Caco-2 (cell line): ENCODE measurements at regions not wholly inside any gene's neighbourhood (a gene's known extent, or its start where the extent isn't known, plus 50 kb on each side); places are given as distances from the start of the nearest gene placed in this dataset.

Experiments
- BruUV-seq: library from RNA; stranded (reverse); fragments of 400-500 nt; replicated peaks from 2 replicates; lab custom pipeline; 2021; lab: Mats Ljungman, UMichigan
- CTCF ChIA-PET: fragments of 300-600 bp; sonication (Branson Sonifier 250); formaldehyde crosslinking; loops from one replicate; lab custom pipeline; 2022; ENCODE audit warnings: antibody characterized with exemption; lab: Charles Lee
- POLR2A ChIA-PET: fragments of 300-600 bp; sonication (Branson Sonifier 250); formaldehyde crosslinking; loops from one replicate; lab custom pipeline; 2022; ENCODE audit warnings: antibody characterized with exemption; lab: Charles Lee
- DNase-seq, 2 experiments: peaks; one replicate each; pipeline versions ENCODE4 v3.0.0 to v3.0.0-alpha.2; 2020 to 2022
- H3K27me3 ChIP-seq: replicated peaks from 2 replicates; pipeline ENCODE4 v1.6.0; 2011; ENCODE audit warnings: low read length; ENCODE audit not compliant: control insufficient read depth, insufficient read depth
- H3K36me3 ChIP-seq: 2 replicates; pipeline ENCODE4 v1.5.1; 2011; ENCODE audit warnings: low read length; ENCODE audit not compliant: control insufficient read depth, insufficient read depth
- H3K4me1 ChIP-seq: fragments of 250-450 bp; sonication (Bioruptor Pico); 2 replicates; pipeline ENCODE4 v1.5.1; 2020; ENCODE audit warnings: mild to moderate bottlenecking
- H3K4me3 ChIP-seq: 2 replicates; pipeline ENCODE4 v1.5.1; 2011; ENCODE audit warnings: low read depth, mild to moderate bottlenecking, control low read depth, low read length
- H3K9me3 ChIP-seq: fragments of 250-450 bp; sonication (Bioruptor Pico); 2 replicates; pipeline ENCODE4 v1.5.1; 2020; ENCODE audit warnings: mild to moderate bottlenecking, moderate library complexity
- H3K27ac Mint-ChIP-seq: one replicate; pipeline ENCODE4 v1.8.0; 2022; ENCODE audit warnings: mixed read lengths; ENCODE audit not compliant: unreplicated experiment
- H3K27me3 Mint-ChIP-seq: one replicate; pipeline ENCODE4 v1.8.0; 2022; ENCODE audit warnings: mixed read lengths; ENCODE audit not compliant: insufficient read depth, unreplicated experiment
- H3K36me3 Mint-ChIP-seq: one replicate; pipeline ENCODE4 v1.8.0; 2022; ENCODE audit warnings: mild to moderate bottlenecking, mixed read lengths; ENCODE audit not compliant: insufficient read depth, unreplicated experiment
- H3K4me1 Mint-ChIP-seq: one replicate; pipeline ENCODE4 v1.8.0; 2022; ENCODE audit warnings: low read depth, mixed read lengths; ENCODE audit not compliant: unreplicated experiment
- H3K4me3 Mint-ChIP-seq: one replicate; pipeline ENCODE4 v1.8.0; 2022; ENCODE audit warnings: mild to moderate bottlenecking, moderate library complexity, mixed read lengths; ENCODE audit not compliant: unreplicated experiment
- H3K9me3 Mint-ChIP-seq: one replicate; pipeline ENCODE4 v1.8.0; 2022; ENCODE audit warnings: mixed read lengths; ENCODE audit not compliant: unreplicated experiment
- CTCF ChIP-seq, 2 experiments: fragments of 200-600 bp in 1 of 2; IDR thresholded peaks; 1 replicate in 1 of 2; 2 replicates in 1 of 2; pipeline versions ENCODE4 v1.5.1 to v1.8.0; 2011 to 2022; ENCODE audit warnings: antibody characterized with exemption in 1 of 2, control low read depth in 1 of 2, inconsistent platforms in 1 of 2, low read depth in 1 of 2, low read length in 1 of 2, mild to moderate bottlenecking in 1 of 2, moderate library complexity in 1 of 2; ENCODE audit not compliant: insufficient read depth in 1 of 2, severe bottlenecking in 1 of 2, unreplicated experiment in 1 of 2
- intact Hi-C: fragments of 100-400 bp; cut with micrococcal nuclease; formaldehyde crosslinking; loops from one replicate; pipeline ENCODE4 v1.10.0; 2022; ENCODE audit not compliant: unreplicated experiment

GRCh38 chr10:61263518-61263917, 189.7 kb downstream of the TMEM26 start:
- Mint-ChIP-seq H3K4me3 (no peak overlapping the region), H3K27me3 (peaks cover 19% of the 10 kb centered on the region), H3K36me3 (no peaks in the 10 kb centered on the region), H3K4me1 (no peaks in the 10 kb centered on the region), H3K27ac (no peak overlapping the region), H3K9me3 (peaks cover 11% of the 10 kb centered on the region)
- no TSS peak for BruUV-seq
- DNase-seq: no peak
- intact Hi-C loops: no loop called here
- ChIA-PET CTCF (no interaction called here), POLR2A (no interaction called here)
- H3K4me3 ChIP-seq: no peak overlapping the region
- no peak for TF ChIP-seq CTCF (IDR thresholded peaks at IDR 0.05; ENCODE audit: insufficient read depth in 1 of 2, low read depth in 1 of 2, low read length in 1 of 2, severe bottlenecking in 1 of 2, unreplicated experiment in 1 of 2)
- H3K36me3 ChIP-seq: no peaks in the 10 kb centered on the region
- H3K27me3 ChIP-seq: no peaks in the 10 kb centered on the region
- 0 out of 2 replicates have a peak, but pooled peaks cover 7% of the 10 kb centered on the region for H3K9me3 ChIP-seq
- H3K4me1 ChIP-seq: no peaks in the 10 kb centered on the region

- no peaks in the 10 kb centered on the region for H3K27me3 ChIP-seq
- H3K27me3 Mint-ChIP-seq: peaks cover 19% of the 10 kb centered on the region
- intact Hi-C loops: no loop called here
- ChIA-PET POLR2A (no interaction called here), CTCF (no interaction called here)
- no peaks in the 10 kb centered on the region for H3K36me3 Mint-ChIP-seq
- 0 out of 2 replicates have a peak, but pooled peaks cover 7% of the 10 kb centered on the region for H3K9me3 ChIP-seq
- H3K36me3 ChIP-seq: no peaks in the 10 kb centered on the region
- no peaks in the 10 kb centered on the region for H3K4me1 Mint-ChIP-seq
- no peak overlapping the region for H3K27ac Mint-ChIP-seq
- no peak for DNase-seq
- H3K4me3 ChIP-seq: no peak overlapping the region
- no TSS peak for BruUV-seq
- peaks cover 11% of the 10 kb centered on the region for H3K9me3 Mint-ChIP-seq
- H3K4me1 ChIP-seq: no peaks in the 10 kb centered on the region
- TF ChIP-seq CTCF (IDR thresholded peaks at IDR 0.05; ENCODE audit: insufficient read depth in 1 of 2, low read depth in 1 of 2, low read length in 1 of 2, severe bottlenecking in 1 of 2, unreplicated experiment in 1 of 2): no peak
- no peak overlapping the region for H3K4me3 Mint-ChIP-seq
Measured at GRCh38 chr10:61262486-61263261, 190.5 kb downstream of the TMEM26 start.

GRCh38 chr10:61257956-61258496, 195.2 kb downstream of the TMEM26 start:
- H3K27me3 ChIP-seq: no peaks in the 10 kb centered on the region
- Mint-ChIP-seq H3K36me3 (no peaks in the 10 kb centered on the region), H3K4me3 (no peak overlapping the region), H3K9me3 (peaks cover 11% of the 10 kb centered on the region), H3K27me3 (peaks cover 27% of the 10 kb centered on the region), H3K27ac (no peak overlapping the region), H3K4me1 (no peaks in the 10 kb centered on the region)
- no peaks in the 10 kb centered on the region for H3K4me1 ChIP-seq
- no peaks in the 10 kb centered on the region for H3K9me3 ChIP-seq
- H3K4me3 ChIP-seq: no peak overlapping the region
- intact Hi-C loops: no loop called here
- TF ChIP-seq CTCF (IDR thresholded peaks at IDR 0.05; ENCODE audit: insufficient read depth in 1 of 2, low read depth in 1 of 2, low read length in 1 of 2, severe bottlenecking in 1 of 2, unreplicated experiment in 1 of 2): no peak
- no TSS peak for BruUV-seq
- ChIA-PET CTCF (no interaction called here), POLR2A (no interaction called here)
- H3K36me3 ChIP-seq: no peaks in the 10 kb centered on the region
- no peak for DNase-seq
